HG03565 (cell line): ENCODE measurements at regions not wholly inside any gene's neighbourhood (a gene's known extent, or its start where the extent isn't known, plus 50 kb on each side); places are given as distances from the start of the nearest gene placed in this dataset.
"Not testable (repeated sequence)": the region's sequence is repeated elsewhere in the genome, so short reads cannot be mapped to it uniquely, and the experiment has no call there.

Source experiments
- ATAC-seq: cut with Tn5 transposase; IDR thresholded peaks from one replicate; pipeline ENCODE4 v1.9.1; 2021; ENCODE audit warnings: mild to moderate bottlenecking, moderate library complexity; ENCODE audit not compliant: unreplicated experiment

GRCh38 chr3:193114431-193115340, 126.3 kb upstream of the PLAAT1 start:
- no peak for ATAC-seq

GRCh38 chr3:193116871-193117270, 124.2 kb upstream of the PLAAT1 start:
- ATAC-seq, result no peak

- ATAC-seq, result no peak
Observed at GRCh38 chr3:193118907-193119306, 122.1 kb upstream of the PLAAT1 start.

- ATAC-seq, result no peak
Observed at GRCh38 chr3:193119926-193120325, 121.1 kb upstream of the PLAAT1 start.

GRCh38 chr3:193124861-193125260, 116.2 kb upstream of the PLAAT1 start:
- ATAC-seq, result no peak

GRCh38 chr3:193129607-193130006, 111.4 kb upstream of the PLAAT1 start:
- ATAC-seq, result no peak

GRCh38 chr3:193130576-193130975, 110.4 kb upstream of the PLAAT1 start:
- ATAC-seq, result no peak

GRCh38 chr3:193132241-193132640, 108.8 kb upstream of the PLAAT1 start:
- ATAC-seq, result no peak

GRCh38 chr3:193132964-193133363, 108.1 kb upstream of the PLAAT1 start:
- ATAC-seq, result no peak

GRCh38 chr3:193134856-193135255, 106.2 kb upstream of the PLAAT1 start:
- no peak for ATAC-seq

GRCh38 chr3:193140381-193140780, 100.6 kb upstream of the PLAAT1 start:
- no peak for ATAC-seq

- ATAC-seq, result no peak
Observed at GRCh38 chr3:193145248-193145647, 95.8 kb upstream of the PLAAT1 start.

GRCh38 chr3:193148688-193149473, 92.1 kb upstream of the PLAAT1 start:
- no peak for ATAC-seq

- ATAC-seq, result no peak
Observed at GRCh38 chr3:193149998-193150397, 91.0 kb upstream of the PLAAT1 start.

- ATAC-seq, result not testable (repeated sequence)
Observed at GRCh38 chr3:193155044-193155781, 85.8 kb upstream of the PLAAT1 start.

GRCh38 chr3:193157051-193157450, 84.0 kb upstream of the PLAAT1 start:
- no peak for ATAC-seq

- no peak for ATAC-seq
Observed at GRCh38 chr3:193165431-193166120, 75.4 kb upstream of the PLAAT1 start.

- ATAC-seq, result no peak
Observed at GRCh38 chr3:193168931-193169330, 72.1 kb upstream of the PLAAT1 start.

- ATAC-seq, result no peak
Observed at GRCh38 chr3:193174140-193174539, 66.9 kb upstream of the PLAAT1 start.

- ATAC-seq, result not testable (repeated sequence)
Observed at GRCh38 chr3:193179332-193180012, 61.5 kb upstream of the PLAAT1 start.
